Activated T-cell treated with anti-CD3 and anti-CD28 coated beads, Interleukin-2, amount 50 U/mL, for 4 hours (primary cell): ENCODE measurements at regions not wholly inside any gene's neighbourhood (a gene's known extent, or its start where the extent isn't known, plus 50 kb on each side); places are given as distances from the start of the nearest gene placed in this dataset.

Experiments used
- ATAC-seq, 2 donors: fragments of 200-7000 bp; cut with Tn5 transposase; one replicate each; pipeline ENCODE4 v1.10.0; 2021
- DNase-seq: peaks from one replicate; pipeline ENCODE4 v3.0.0-alpha.2; 2020
- H3K27me3 Mint-ChIP-seq: one replicate; pipeline ENCODE4 v1.8.0; 2021; ENCODE audit warnings: low read depth, mixed read lengths
- H3K36me3 Mint-ChIP-seq: one replicate; pipeline ENCODE4 v1.8.0; 2022; ENCODE audit warnings: mixed read lengths; ENCODE audit not compliant: insufficient read depth
- H3K4me1 Mint-ChIP-seq: one replicate; pipeline ENCODE4 v1.8.0; 2021; ENCODE audit warnings: low read depth, mixed read lengths
- H3K4me3 Mint-ChIP-seq: one replicate; pipeline ENCODE4 v1.8.0; 2021; ENCODE audit warnings: mild to moderate bottlenecking, moderate library complexity, mixed read lengths
- H3K9me3 Mint-ChIP-seq: one replicate; pipeline ENCODE4 v1.8.0; 2021; ENCODE audit warnings: mixed read lengths

DNA sequence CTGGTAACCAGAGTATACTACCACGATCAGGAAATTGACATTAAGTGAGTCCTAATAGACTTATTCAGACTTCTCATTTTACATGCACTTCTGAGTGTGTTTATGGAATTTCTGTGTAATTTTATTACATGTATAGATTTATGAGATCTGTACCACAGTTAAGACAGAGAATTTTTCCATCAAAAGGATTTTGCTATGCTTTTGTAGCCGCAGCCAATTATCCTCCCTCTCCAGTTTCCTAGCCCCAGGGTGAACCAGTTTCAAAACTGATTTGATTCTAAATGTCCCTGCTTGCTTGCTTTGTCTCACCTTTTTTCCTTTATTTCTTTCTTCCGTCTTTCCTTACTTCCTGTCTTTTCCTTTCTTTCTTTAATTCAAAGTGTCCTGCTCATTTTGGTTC lies 661.2 kb upstream of the BCHE start:
- peaks cover 22% of the 10 kb centered on the region for H3K9me3 Mint-ChIP-seq
- no peak for ATAC-seq
- H3K4me1 Mint-ChIP-seq, result no peaks in the 10 kb centered on the region
- DNase-seq, result no peak
- no peaks in the 10 kb centered on the region for H3K27me3 Mint-ChIP-seq
- no peaks in the 10 kb centered on the region for H3K36me3 Mint-ChIP-seq
- H3K4me3 Mint-ChIP-seq, result no peak overlapping the region

GRCh38 chr3:166489826-166490225 lies 652.6 kb upstream of the BCHE start:
- no peaks in the 10 kb centered on the region for H3K4me1 Mint-ChIP-seq
- DNase-seq (no peak), ATAC-seq (no peak)
- no peaks in the 10 kb centered on the region for H3K27me3 Mint-ChIP-seq
- H3K9me3 Mint-ChIP-seq, result peaks cover 9% of the 10 kb centered on the region
- no peak overlapping the region for H3K4me3 Mint-ChIP-seq
- H3K36me3 Mint-ChIP-seq, result no peaks in the 10 kb centered on the region

DNA sequence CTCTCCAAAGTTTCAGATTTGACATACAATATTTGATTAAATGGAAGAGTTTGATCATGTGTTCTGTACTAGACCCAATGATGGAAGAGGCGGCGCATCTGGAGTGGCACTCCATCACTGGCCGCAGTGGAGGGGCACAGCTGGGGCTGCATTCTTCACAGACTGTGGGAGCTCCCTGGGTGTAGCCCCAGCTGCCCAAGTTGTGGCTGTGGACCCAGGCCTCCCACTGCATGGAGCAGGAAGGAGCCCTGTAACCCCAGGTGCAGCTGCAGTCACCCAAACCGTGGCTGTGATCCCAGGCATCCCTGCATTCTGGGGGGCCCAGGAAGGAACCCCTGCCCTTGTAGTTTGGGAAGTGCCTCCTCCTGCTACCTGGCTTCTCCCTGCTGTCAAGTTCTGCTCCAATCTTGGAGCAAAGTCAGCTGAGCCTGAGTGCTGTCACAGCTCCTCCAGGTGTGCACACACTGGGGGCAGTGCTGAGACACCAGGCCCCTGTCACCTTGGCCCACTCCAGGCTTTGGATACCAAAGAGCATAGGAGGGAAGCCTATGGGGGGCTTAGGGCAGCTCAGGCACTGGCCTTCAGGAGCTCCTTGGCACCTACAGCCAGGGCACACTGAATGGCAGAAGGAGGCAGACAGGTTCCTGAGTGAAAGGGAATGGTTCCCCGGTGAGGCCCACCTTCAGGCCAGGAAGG lies 651.9 kb upstream of the BCHE start:
- H3K4me3 Mint-ChIP-seq, result no peak overlapping the region
- peaks cover 9% of the 10 kb centered on the region for H3K9me3 Mint-ChIP-seq
- ATAC-seq (no peak), DNase-seq (no peak)
- H3K36me3 Mint-ChIP-seq, result no peaks in the 10 kb centered on the region
- H3K27me3 Mint-ChIP-seq, result no peaks in the 10 kb centered on the region
- no peaks in the 10 kb centered on the region for H3K4me1 Mint-ChIP-seq

- Mint-ChIP-seq H3K4me1 (no peaks in the 10 kb centered on the region), H3K27me3 (no peaks in the 10 kb centered on the region), H3K36me3 (no peaks in the 10 kb centered on the region), H3K9me3 (peaks cover 5% of the 10 kb centered on the region), H3K4me3 (no peak overlapping the region)
- DNase-seq (no peak), ATAC-seq (no peak)
Observed at GRCh38 chr3:166484470-166484869, 647.2 kb upstream of the BCHE start.

- Mint-ChIP-seq H3K4me3 (no peak overlapping the region), H3K9me3 (peaks cover 18% of the 10 kb centered on the region), H3K27me3 (no peaks in the 10 kb centered on the region), H3K4me1 (no peaks in the 10 kb centered on the region), H3K36me3 (no peaks in the 10 kb centered on the region)
- no peak for ATAC-seq
- DNase-seq, result no peak
Observed at GRCh38 chr3:166481340-166481739, 644.1 kb upstream of the BCHE start.

DNA sequence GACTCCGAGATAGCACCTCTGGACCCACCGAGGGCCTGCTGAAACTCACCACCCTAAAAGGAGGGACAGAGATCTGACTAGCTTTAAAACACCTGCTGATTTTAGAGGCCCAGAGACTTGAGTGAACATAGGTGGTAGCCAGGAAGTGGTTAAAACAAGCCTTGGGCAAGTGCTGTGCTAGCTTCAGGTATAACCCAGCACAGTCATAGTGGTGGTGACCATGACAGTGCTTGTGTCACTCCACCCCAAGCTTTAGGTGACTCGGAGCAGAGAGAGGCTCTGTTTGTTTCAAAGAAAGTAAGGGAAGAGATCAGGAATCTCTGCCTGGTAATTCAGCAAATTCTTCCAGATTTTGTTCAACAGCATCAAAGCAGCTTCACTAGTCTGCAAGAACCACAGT lies 641.1 kb upstream of the BCHE start:
- ATAC-seq (no peak), DNase-seq (no peak)
- Mint-ChIP-seq H3K9me3 (peaks cover 18% of the 10 kb centered on the region), H3K4me3 (no peak overlapping the region), H3K4me1 (no peaks in the 10 kb centered on the region), H3K36me3 (no peaks in the 10 kb centered on the region), H3K27me3 (no peaks in the 10 kb centered on the region)

- no peaks in the 10 kb centered on the region for H3K27me3 Mint-ChIP-seq
- peaks cover 7% of the 10 kb centered on the region for H3K9me3 Mint-ChIP-seq
- no peak overlapping the region for H3K4me3 Mint-ChIP-seq
- H3K4me1 Mint-ChIP-seq, result no peaks in the 10 kb centered on the region
- no peaks in the 10 kb centered on the region for H3K36me3 Mint-ChIP-seq
- ATAC-seq (no peak), DNase-seq (no peak)
Observed at GRCh38 chr3:166473501-166473900, 636.3 kb upstream of the BCHE start.

DNA sequence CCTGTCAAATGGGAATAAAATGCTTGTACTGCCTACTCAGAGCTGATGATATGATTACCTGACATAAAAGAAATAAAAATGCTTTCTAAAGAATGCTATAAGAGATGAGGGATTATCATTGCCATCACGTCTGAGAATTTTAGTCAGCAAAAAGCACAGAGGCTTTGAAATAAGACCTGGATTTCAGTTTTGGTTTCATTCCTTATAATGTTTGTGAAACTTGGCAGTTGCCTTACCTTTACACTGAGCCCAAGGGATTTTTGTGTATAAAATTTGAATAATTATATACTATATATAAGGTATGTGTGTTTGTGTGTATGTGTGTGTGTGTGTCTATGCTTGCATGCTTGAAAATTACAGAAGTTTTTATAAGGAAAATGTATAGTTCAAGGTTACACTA lies 634.8 kb upstream of the BCHE start:
- H3K4me3 Mint-ChIP-seq, result no peak overlapping the region

GRCh38 chr3:166471074-166471767 lies 634.0 kb upstream of the BCHE start:
- Mint-ChIP-seq H3K36me3 (no peaks in the 10 kb centered on the region), H3K9me3 (peaks cover 4% of the 10 kb centered on the region), H3K4me3 (no peak overlapping the region), H3K4me1 (no peaks in the 10 kb centered on the region), H3K27me3 (no peaks in the 10 kb centered on the region)
- ATAC-seq (no peak), DNase-seq (no peak)

More for the DNA sequence above, 634.8 kb upstream of the BCHE start:
- Mint-ChIP-seq H3K27me3 (no peaks in the 10 kb centered on the region), H3K9me3 (peaks cover 4% of the 10 kb centered on the region), H3K4me1 (no peaks in the 10 kb centered on the region), H3K36me3 (no peaks in the 10 kb centered on the region)
- DNase-seq (no peak), ATAC-seq (no peak)

- H3K4me3 Mint-ChIP-seq, result no peak overlapping the region
- ATAC-seq (no peak), DNase-seq (no peak)
- H3K4me1 Mint-ChIP-seq, result no peaks in the 10 kb centered on the region
- H3K27me3 Mint-ChIP-seq, result no peaks in the 10 kb centered on the region
- no peaks in the 10 kb centered on the region for H3K36me3 Mint-ChIP-seq
- peaks cover 14% of the 10 kb centered on the region for H3K9me3 Mint-ChIP-seq
Observed at GRCh38 chr3:166462891-166463470, 625.8 kb upstream of the BCHE start.

GRCh38 chr3:166461626-166462025 lies 624.4 kb upstream of the BCHE start:
- no peaks in the 10 kb centered on the region for H3K27me3 Mint-ChIP-seq
- H3K4me3 Mint-ChIP-seq, result no peak overlapping the region
- peaks cover 16% of the 10 kb centered on the region for H3K9me3 Mint-ChIP-seq
- H3K36me3 Mint-ChIP-seq, result no peaks in the 10 kb centered on the region
- H3K4me1 Mint-ChIP-seq, result no peaks in the 10 kb centered on the region
- ATAC-seq (no peak), DNase-seq (no peak)

DNA sequence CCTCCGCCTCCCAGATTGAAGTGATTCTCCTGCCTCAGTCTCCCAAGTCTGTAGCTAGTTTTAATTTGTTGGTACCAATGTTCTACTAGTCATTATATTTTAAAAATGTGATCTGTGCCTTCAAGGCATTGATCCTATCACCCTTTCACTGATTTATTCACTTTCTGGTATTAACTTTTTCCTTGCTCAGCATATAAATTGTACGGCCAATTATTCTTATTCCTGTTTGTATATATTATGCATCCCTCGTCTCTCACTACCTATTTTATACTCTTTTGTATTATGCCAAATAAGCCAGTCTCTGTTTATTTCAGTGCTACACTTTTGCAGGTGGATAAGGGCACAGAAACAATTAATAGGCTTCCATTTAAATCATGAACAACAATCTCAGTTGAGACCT lies 620.2 kb upstream of the BCHE start:
- Mint-ChIP-seq H3K4me3 (no peak overlapping the region), H3K9me3 (peaks cover 17% of the 10 kb centered on the region), H3K27me3 (no peaks in the 10 kb centered on the region), H3K4me1 (no peaks in the 10 kb centered on the region), H3K36me3 (no peaks in the 10 kb centered on the region)
- DNase-seq (no peak), ATAC-seq (no peak)

DNA sequence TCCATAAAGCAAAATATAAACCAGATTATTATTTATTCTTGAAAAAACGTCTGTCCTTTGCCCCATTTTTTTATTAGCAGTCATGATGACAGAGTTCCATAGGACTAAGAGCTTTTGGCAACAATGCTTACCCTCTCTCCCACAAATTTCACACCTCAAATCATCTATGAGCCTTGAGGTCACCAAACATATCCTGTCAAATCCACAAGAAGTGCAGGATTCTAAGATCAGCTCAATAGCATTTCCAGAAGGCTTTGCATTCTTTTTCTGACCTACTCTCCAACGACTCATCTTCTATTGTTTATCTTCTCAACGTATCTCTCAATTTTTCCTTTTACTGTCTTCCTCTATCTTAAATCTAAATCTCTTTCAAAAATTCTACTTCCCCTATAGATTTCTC lies 619.1 kb upstream of the BCHE start:
- H3K4me3 Mint-ChIP-seq, result no peak overlapping the region

GRCh38 chr3:166455744-166456143 lies 618.5 kb upstream of the BCHE start:
- Mint-ChIP-seq H3K4me3 (no peak overlapping the region), H3K36me3 (no peaks in the 10 kb centered on the region), H3K9me3 (peaks cover 17% of the 10 kb centered on the region), H3K27me3 (no peaks in the 10 kb centered on the region), H3K4me1 (no peaks in the 10 kb centered on the region)
- ATAC-seq (no peak), DNase-seq (no peak)

More for the DNA sequence above, 619.1 kb upstream of the BCHE start:
- H3K9me3 Mint-ChIP-seq, result peaks cover 17% of the 10 kb centered on the region
- H3K4me1 Mint-ChIP-seq, result no peaks in the 10 kb centered on the region
- ATAC-seq (no peak), DNase-seq (no peak)
- H3K36me3 Mint-ChIP-seq, result no peaks in the 10 kb centered on the region
- H3K27me3 Mint-ChIP-seq, result no peaks in the 10 kb centered on the region

GRCh38 chr3:166453478-166453877 lies 616.3 kb upstream of the BCHE start:
- H3K9me3 Mint-ChIP-seq, result peaks cover 9% of the 10 kb centered on the region
- no peak for ATAC-seq
- H3K36me3 Mint-ChIP-seq, result no peaks in the 10 kb centered on the region
- DNase-seq, result no peak
- no peaks in the 10 kb centered on the region for H3K4me1 Mint-ChIP-seq
- no peaks in the 10 kb centered on the region for H3K27me3 Mint-ChIP-seq
- H3K4me3 Mint-ChIP-seq, result no peak overlapping the region
